Superior temporal gyrus (tissue), 1 donor: ENCODE measurements at regions not wholly inside any gene's neighbourhood (a gene's known extent, or its start where the extent isn't known, plus 50 kb on each side); places are given as distances from the start of the nearest gene placed in this dataset.

Experiments used
- DNase-seq: peaks from one replicate; pipeline ENCODE4 v3.0.0-alpha.2; 2016; ENCODE audit errors: extremely low spot score

DNA sequence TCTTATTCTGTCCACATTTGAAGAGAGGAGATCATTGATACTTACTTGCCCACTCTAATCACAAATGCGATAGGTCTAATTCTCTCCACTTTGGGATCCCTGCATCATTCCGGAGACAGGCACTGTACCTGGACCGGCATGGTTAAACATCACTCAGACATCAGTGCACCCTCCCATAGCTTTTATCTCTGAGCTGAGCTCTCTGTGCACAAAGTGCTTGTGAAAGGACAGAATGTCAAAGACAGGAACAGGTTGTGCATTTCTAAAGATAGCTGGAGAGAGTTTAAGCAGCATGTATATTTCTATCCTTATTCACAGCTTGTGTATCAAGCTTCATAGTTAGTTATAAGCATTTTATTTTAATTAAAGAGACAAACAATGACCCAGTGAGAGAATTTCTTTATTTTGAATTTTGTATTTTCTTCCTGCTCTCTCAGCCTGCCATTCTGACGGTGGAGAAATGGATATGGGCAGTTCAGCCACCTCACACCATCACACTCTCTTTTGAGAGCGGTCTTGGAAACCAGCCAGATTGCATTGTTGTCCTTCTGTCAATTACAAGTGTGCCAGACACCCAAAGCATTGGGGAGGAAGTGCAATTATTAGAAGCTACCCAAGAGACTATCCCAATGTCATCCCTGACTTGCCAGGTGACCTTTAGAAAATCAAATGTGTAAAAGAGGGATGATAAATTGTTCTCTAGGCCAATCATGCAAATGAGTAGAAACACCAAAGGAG, 65.2 kb upstream of the CHL1 start:
- DNase-seq, result no peak

GRCh38 chr3:132378-132777, 64.2 kb upstream of the CHL1 start:
- no peak for DNase-seq

- no peak for DNase-seq
Measured at GRCh38 chr3:132904-133303, 63.7 kb upstream of the CHL1 start.

DNA sequence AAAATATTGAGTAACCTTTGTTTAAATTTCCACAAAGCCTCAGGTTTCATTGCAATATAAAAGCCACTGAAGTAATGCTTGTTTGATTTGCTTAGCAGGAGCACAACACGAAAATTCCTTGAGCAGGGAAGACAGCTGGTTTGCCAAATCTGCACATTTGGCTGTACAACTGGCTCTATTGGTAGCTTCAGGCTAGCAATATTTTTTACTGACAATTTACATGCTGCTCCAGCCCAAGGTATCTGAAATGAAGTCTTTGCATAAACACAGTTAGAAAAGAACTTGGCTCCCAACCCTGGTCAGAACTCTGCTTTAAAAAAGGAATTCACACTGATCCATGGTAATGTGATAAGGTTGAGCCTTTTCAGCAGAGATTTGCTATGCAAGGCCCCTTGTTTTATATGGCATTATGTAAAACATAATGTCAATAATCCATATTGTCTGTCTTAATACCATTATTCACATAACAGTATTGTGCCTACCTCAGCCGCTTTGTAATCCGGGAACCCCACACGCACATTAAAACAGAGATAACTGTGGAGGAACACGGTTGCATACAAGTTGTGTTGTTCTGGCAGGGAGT, 55.7 kb upstream of the CHL1 start:
- DNase-seq, result no peak
